ENCODE measurements at regions not wholly inside any gene's neighbourhood (a gene's known extent, or its start where the extent isn't known, plus 50 kb on each side); places are given as distances from the start of the nearest gene placed in this dataset.
"Not testable (repeated sequence)": the region's sequence is repeated elsewhere in the genome, so short reads cannot be mapped to it uniquely, and the experiment has no call there.

DNA sequence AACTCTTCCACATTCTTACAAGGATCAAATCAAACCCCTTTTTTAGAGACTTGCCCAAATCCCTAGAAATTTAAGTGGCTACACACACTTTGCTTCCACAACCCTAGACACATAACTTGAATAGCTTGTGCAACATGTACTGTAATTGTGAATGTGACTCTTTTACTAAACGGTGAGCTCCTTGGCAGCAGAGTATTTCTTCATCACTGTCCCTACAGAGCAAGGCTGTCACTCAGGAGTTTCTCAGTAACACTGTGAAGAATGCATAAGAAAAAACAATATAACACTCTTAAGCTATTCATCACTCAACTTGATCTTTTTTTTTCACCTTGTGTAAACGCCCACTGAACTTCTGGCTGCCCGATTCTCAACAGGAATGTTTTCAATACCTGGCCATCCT, 53.8 kb upstream of the ADAMTS18 start:
- no peak for DNase-seq

DNA sequence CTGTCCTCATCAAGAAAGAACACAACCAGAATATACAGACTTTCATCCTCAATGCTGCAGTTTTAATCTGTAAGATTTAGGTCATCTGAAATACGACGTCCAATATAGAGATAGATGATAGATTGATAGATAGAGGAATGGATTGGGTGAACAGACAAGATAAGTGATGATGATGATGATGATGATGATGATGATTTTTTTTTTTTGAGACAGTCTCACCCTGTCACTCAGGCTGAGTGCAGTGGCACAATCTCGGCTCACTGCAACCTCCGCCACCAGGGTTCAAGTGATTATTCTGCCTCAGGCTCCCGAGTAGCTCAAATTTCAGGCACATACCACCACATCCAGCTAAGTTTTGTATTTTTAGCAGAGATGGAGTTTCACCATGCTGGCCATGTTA, 56.3 kb upstream of the ADAMTS18 start:
- no peak for DNase-seq

DNA sequence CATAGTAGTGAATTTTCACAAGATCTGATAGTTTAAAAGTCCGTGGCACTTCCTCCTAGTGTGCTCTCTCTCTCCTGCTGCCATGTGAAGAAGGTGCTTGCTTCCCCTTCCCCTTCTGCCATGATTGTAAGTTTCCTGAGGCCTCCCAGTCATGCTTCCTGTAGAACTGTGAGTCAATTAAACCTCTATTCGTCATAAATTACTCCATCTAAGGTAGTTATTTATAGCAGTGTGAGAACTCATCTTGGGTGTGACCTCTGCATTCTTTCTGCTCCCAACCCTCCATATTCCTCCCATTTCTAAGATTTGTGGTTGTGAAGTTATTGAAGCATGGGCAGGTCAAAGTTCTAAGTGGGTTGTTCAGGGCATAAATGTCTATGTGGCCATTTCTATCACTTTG, 62.1 kb upstream of the ADAMTS18 start:
- DNase-seq = no peak

DNA sequence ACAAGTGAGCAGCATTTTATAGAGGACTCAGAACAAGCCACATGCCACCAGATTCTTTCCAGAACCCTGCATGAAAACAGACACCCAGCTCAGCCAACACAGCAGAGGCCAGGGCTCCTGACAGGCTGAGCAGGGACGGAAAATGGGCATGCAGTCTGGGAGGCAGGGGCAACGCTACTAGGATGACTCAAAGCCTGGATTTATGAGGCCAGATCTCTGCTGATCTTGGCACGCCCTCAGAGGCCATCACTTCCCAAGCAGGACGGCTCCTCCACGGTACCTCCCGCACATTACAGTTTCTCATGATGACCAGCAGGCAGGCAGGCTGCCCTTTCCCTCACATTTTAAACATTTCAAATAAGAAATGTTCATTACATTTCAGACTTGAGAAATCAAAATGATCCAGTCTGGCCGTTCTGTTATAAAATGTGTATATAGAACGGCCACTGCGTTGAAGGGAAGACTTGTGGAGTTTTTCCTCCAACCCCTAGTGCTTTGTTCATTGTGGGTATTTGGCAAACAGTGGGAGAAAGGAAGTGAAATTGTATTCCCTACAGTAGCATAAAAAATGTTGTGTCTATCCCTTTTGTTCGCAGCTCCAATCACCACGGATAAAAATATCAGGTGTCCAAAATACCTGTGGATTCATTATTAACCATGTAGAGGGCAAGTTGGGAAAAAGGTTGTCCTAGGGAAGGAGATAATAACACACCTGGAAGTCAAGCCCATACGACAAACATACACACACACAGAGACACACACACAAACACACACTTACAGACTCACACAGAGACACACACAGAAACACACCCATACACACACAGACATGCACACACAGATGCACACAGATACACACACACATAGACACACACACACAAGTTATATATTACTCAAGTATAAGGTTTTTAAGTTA, 64.8 kb upstream of the ADAMTS18 start:
- no peak for DNase-seq

DNA sequence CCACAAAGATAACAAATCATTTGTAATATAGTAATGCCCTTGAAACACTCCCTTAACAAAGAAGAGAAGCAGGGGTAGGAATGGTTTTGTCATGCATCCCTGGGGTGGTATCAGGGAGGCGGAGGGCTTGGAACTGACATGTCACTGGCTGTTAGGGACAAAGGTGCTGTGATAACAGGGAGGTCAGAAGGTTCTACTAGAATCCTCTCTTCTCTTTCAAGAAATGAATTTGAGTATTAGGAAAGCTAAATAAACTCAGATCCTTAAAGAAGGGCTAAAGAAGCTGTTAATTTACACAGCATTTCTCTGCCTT, 65.4 kb upstream of the ADAMTS18 start:
- no peak for DNase-seq

DNA sequence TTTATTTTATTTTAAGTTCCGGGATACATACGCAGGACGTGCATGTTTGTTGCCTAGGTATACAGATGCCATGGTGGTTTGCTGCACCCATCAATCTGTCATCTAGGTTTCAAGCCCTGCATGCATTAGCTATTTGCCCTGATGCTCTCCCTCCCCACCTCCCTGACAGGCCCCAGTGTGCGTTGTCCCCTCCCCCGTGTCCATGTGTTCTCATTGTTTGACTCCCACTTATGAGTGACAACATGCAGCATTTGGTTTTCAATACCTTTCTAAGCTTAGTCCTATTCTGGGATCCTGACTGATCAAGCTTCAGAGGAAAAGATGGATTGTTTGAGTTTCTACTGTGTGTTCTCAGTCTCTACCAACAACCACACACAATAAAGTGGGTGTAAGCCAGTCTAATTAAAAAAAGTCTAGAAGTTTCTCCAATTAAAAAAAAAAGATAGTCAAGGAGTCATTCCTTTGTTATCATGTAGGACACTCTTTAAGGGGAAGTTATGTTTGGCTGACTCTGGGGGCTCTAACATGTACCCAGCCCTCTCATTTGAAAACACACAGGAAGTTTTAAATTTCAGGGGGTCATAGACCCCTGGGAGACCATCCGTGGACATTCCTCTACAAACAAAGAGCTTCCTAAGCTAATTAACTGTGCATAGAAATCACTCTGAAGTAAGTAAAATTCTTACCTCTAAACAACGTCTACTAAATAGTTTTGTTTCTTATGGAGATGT, 66.3 kb upstream of the ADAMTS18 start:
- no peak for DNase-seq

DNA sequence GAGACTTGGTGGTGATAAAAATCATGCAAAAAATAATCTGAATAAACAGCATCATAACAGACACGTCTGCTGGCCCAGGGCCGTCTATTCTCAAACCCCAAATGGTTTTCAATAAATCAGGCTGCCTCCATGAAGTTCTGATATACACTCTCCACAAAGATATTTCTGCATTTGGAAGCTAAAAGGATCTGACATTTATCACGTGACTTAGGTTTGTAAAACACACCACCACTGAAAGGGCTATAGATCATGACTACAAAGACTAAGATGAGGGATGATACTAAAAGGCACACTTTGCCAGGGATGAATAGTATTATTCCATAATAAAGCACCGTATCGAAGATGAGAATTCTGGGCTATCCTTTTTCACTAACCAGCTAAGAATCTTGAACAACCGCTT, 67.6 kb upstream of the ADAMTS18 start:
- DNase-seq = no peak

DNA sequence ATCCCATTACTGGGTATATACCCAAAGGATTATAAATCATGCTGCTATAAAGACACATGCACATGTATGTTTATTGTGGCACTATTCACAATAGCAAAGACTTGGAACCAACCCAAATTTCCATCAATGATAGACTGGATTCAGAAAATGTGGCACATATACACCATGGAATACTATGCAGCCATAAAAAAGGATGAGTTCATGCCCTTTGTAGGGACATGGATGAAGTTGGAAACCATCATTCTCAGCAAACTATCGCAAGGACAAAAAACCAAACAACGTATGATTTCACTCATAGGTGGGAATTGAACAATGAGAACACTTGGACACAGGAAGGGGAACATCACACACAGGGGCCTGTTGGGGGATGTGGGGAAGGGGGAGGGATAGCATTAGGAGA, 71.7 kb upstream of the ADAMTS18 start:
- DNase-seq = not testable (repeated sequence)

DNA sequence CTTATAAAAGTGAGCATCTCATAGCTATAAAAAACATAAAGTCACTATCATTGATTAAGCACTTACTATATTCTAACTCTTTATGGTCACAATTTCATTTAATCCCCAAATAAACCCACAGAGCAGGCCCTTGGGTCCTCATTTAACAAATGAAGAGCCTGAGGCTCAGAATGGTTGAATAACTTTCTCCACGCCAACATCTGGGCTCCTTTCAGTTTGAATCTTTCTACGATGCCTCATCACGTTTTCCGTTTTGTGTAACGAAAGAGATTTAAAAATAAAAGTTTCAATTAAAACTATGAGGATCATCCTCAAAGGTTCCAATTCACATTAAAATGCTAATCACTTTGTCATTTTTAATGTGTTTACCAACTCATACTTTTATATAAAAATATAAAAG, 74.2 kb upstream of the ADAMTS18 start:
- DNase-seq = no peak

DNA sequence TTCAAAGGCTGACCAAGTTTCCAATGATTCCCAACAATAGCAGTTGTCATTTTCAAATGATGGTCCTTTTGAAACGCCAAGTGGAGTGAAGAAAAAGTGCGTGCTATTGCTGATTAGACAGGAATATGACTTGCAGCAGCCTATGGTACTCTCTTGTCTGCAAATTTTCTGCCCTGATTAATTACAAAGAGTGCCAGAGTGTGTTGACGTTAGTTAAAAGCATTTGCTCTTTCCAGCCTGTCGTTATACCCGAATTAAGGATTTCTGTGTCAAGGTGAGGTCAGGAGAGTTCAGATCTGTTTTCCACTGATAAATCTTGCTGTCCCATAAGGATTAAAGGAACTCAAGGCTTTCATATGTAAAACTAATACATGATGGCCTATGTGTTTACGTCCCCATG, 75.0 kb upstream of the ADAMTS18 start:
- no peak for DNase-seq

DNA sequence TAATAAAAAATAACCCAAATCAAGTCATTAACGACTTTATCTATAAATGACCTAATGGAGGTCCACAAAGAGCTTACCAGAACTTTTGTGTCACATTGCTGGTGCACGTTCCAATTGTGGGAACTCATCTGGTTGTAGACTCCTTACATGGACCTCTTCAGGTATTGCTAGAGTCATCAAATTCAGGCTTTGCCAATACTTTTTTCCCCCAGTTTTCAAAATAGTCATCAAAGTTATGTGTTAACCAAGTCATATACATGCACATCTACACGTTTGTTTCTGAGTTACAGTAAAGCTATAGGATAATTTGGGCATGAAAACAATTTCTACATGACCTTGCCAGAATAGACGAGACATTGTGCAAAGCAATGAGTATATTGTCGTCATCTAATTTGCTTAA, 76.2 kb upstream of the ADAMTS18 start:
- no peak for DNase-seq

DNA sequence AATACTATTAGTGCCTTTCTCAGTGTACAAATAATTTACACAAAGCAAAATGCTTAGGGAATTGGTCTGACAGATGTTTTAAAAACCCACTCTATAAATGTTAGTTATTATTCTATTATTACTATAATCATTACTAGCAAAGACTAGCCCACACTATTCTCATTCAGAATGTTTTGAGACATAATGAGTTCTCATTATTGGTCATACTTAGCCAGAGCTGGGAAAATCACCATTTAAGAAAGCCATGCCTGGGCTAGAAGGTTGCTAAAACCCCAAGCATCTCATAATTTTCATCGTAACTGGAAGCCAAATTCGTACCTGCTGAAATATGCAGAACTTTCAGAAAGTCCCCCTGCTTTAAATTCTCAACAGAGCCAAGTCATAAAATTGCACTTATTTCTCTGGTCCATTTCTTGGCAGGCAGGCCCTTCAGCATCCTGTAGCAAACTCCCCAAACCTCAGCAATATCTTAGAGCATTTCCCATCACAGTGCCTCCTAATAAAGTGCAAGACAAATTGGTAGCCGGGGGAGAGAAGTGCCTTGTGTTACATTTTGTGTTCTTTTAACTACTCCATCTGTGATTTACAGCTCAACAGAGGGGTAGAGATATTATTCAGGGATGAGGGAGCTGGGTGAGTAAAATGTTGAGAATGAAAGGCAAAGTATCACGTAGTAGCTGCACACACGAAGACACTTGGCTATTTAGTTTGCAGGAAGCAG, 79.8 kb upstream of the ADAMTS18 start:
- DNase-seq = no peak

DNA sequence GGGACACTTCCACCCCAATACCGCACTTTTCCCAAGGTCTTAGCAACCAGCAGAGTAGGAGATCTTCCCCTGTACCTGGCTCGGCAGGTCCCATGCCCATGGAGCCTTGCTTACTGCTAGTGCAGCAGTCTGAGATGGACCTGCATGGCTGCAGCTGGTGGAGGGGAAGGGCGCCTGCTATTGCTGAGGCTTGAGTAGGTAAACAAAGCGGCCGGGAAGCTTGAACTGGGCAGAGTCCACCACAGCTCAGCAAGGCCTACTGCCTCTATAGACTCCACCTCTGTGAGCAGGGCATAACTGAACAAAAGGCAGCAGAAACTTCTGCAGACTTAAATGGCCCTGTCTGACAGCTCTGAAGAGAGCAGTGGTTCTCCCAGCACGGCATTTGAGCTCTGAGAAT, 90.4 kb upstream of the ADAMTS18 start:
- not testable (repeated sequence) for DNase-seq

DNA sequence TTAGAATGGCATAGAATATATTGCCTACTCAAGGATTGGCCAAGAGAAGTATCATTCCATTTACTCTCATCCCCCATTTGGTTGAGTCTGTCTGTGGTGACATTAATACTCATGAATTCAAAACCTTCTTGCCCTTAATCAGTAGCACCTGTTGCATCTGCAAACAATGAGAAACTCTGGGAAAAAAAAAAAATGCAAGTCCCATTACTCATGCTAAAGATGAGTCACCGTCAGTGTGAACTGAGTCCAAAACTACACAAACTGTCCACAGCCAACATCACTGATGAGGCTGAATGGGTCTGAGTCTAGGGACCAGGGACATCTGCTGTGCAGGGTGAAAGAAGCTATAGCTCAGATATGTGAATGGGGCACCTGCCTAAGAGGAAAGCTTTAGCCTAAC, 96.9 kb upstream of the ADAMTS18 start:
- no peak for DNase-seq

DNA sequence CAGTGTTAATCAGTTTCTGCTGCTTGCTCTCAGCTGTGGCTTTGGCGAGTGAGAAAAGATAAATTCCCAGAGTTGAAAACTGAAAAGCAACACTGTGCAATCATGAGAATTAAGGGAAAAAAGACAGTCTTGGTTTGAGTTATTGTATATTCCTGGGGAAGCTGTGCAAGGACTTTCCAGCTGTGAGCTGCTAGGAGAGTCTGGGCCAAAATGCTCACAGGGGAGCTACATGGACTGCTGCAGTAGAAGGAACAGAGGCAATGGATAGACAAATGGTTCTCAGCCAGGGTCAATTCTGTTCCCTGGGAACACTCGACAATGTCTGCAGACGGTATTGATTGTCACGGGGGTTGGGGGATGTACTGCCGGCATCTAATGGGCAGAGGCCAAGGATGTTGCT, 102.0 kb upstream of the ADAMTS18 start:
- no peak for DNase-seq

DNA sequence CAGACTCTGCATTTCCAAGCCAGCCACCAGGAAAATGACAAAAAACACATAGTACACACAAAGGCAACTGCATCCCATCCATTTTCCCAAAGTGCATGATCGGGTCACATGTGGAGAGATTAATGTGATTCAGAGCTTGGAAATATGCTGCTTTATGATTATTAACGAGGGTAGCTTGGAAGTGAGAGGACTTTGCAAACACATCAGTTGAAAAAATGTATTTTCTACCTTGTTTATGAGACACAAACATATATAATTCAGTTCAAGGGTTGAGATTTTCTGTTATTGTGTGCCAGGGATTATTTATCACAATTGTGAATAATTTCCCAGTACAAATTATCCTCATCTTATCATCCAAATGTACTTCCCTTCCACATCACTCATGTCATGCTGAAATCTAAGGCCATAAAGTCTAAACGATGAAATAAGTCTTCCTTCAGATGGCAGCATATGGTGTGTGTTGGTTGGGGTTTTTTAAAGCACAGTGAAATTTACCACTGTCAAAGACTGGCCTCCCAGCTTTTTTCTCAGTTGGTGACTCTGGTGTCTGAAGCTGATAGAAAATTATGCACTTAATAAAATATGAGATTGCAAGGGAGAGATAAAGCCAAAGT, 104.7 kb upstream of the ADAMTS18 start:
- DNase-seq = no peak

DNA sequence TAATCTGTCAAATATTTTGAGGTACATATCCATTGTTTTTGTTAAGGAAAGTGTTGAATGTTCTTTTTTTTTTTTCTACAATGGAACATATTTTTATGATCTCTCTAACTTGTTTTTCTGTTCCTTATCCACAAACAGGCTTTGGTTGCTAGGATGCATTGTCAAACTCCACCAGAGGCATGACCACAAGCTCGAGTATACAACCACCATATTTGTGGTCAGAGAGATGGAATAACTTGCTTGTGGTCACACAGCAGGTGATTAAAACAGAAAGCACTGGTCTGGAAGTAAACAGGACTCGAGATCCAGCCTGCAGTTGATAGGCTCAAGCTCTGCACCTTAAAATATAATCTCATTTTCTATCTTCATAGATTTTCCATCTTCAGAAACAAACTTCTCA, 105.8 kb upstream of the ADAMTS18 start:
- no peak for DNase-seq

DNA sequence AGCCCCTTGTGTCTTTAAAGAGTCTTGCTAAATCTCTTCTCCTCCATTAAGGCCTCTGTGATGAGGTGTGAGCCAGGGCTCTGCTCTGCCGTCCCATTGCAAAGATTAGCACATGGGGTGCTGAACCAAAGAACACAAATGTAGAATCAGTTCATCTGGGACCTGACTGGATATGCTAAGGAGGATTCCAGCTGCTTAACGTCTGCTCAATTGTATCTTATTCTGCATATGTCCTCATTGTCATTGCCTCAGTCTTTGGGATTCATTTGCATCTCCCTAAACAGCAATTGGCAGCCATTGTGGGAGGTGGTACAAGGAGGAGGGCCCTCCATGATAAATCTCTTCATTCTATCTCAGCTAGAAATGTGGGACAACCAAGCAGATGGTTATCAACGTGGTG, 106.3 kb upstream of the ADAMTS18 start:
- no peak for DNase-seq

DNA sequence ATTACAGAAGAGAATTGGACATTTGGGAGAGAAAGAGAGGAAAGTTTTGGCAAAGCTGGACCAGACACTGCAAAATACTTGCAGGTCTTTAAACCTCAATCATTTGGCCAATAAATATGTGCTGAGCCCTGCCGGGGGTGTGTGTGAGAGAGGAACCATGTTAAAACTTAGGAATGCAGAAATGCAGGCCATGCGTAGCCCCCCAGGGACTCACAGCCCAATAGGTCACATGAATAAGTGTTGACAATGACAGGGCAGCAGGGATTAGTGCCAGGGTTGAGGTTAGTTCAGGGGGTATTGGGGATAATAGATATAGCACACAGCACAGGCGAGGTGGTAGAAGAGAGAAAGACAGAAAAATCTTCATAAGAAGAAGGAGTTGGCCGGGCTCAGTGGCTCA, 113.3 kb upstream of the ADAMTS18 start:
- no peak for DNase-seq

DNA sequence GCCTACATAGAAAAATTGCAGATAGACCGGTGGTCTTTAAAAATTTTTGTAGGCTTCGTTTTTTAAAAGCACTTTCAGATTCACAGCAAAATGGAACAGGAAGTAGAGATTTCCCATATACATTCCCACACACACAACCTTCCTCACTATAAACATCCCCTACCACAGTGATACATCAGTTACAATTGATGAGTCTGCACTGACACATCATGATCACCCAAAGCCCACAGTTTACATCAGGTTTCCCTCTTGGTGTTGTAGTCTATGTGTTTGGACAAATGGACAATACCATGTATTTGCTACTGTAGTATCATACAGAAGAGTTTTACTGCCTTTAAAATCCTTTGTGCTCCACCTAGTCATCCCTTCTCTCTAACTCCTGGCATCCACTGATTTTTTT, 113.9 kb upstream of the ADAMTS18 start:
- no peak for DNase-seq

DNA sequence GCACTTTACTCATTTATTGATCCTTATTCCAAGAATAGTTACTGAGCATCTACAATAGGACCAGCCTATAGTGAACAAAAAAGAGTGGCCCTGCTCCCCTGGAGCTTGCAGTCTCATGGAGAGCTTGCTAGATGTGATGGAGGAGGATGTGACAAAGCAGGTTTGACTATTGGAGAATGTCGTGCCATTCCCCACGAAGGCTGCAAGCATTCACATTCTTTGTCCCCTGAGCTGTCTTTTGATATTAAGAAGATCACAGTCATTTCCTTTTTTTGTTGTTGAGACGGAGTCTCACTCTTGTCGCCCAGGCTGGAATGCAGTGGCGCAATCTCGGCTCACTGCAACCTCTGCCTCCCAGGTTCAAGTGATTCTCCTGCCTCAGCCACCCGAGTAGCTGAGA, 115.0 kb upstream of the ADAMTS18 start:
- no peak for DNase-seq

DNA sequence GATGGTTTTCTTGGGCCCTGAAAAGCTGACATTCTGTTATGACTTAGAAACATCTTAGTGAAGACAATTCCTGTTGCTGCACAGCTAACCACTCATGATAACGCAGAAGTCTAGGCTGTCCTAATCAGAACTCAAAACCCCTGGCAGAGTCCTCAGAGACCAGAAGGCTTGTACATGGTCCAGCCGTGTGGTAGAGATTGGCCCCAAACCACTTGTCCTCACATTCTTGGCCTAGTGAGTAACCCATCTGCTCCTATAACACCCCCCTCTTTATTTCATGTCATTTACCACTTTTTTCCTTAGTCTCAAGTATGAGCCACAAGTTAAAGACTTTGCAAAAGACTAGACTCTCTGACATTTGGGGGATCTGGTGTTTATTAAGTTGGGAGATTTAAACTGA, 116.5 kb upstream of the ADAMTS18 start:
- no peak for DNase-seq

DNA sequence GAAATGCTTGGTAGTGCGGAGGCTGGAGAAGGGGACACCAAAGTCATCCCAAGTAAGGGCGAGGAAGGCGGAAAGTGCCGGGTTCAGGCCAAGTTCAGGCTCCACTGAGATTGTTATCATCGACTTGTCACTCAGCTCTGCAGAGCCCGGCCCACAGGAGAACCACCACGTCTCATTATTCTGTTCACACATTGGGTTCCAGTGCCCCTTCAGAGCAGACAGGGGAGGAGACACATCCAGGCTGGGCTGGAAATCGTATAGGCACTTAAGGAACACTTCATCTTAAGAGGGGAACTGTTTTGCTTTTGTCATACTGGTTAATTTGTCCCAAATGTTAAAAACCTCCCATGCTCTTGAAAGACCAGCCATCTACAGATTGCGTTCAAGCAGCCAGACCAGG, 118.3 kb upstream of the ADAMTS18 start:
- no peak for DNase-seq

DNA sequence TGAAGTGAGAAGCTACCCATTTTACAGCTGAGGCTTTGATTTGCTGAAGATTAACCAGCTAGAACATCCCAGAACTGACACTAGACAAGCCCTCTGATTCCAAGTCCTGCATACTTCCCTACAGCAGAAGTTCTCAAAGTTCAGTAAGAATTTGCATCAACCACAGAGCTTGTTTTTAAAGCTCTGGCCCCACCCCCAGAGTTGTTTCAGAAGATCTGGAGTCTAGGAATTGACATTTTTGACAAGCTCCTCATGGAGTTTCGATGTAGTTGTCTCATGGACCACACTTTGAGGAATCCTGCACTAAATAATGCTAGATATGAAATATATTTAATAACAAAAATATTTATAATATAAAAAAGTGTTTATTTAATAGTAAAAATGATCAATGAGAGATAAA, 120.3 kb upstream of the ADAMTS18 start:
- DNase-seq = no peak
